Liver (tissue), 8 donors: ENCODE measurements at regions not wholly inside any gene's neighbourhood (a gene's known extent, or its start where the extent isn't known, plus 50 kb on each side); places are given as distances from the start of the nearest gene placed in this dataset.

Experiments
- DNase-seq: peaks from one replicate; pipeline ENCODE4 v3.0.0-alpha.2; 2017; ENCODE audit warnings: low spot score
- H3K27ac ChIP-seq, 2 donors: one replicate each; pipeline ENCODE4 v1.7.0; 2013; ENCODE audit warnings: inconsistent platforms in 2 of 2, low read length in 2 of 2, control low read depth in 1 of 2, low read depth in 1 of 2, mild to moderate bottlenecking in 1 of 2
- H3K27me3 ChIP-seq, 4 donors: one replicate each; pipeline versions ENCODE4 v1.6.1 to v1.7.0; 2013; ENCODE audit warnings: low read length in 3 of 4, inconsistent platforms in 1 of 4, mild to moderate bottlenecking in 1 of 4, moderate library complexity in 1 of 4; ENCODE audit not compliant: control insufficient read depth in 4 of 4, insufficient read depth in 4 of 4
- H3K36me3 ChIP-seq, 4 donors: one replicate each; pipeline versions ENCODE4 v1.6.1 to v1.7.0; 2013; ENCODE audit warnings: low read length in 3 of 4, mild to moderate bottlenecking in 3 of 4, low read depth in 1 of 4, moderate library complexity in 1 of 4; ENCODE audit not compliant: control insufficient read depth in 4 of 4, insufficient read depth in 3 of 4
- H3K4me1 ChIP-seq, 4 donors: one replicate each; pipeline versions ENCODE4 v1.6.1 to v1.7.0; 2013; ENCODE audit warnings: low read length in 3 of 4, mild to moderate bottlenecking in 3 of 4, moderate library complexity in 1 of 4; ENCODE audit not compliant: control insufficient read depth in 4 of 4, insufficient read depth in 4 of 4
- H3K4me3 ChIP-seq, 3 donors: one replicate each; pipeline versions ENCODE4 v1.6.1 to v1.7.0; 2013; ENCODE audit warnings: low read length in 3 of 3, control low read depth in 1 of 3, low read depth in 1 of 3, mild to moderate bottlenecking in 1 of 3
- H3K9ac ChIP-seq, 2 donors: one replicate each; pipeline ENCODE4 v1.7.0; 2013; ENCODE audit warnings: low read length in 2 of 2, mild to moderate bottlenecking in 2 of 2, moderate library complexity in 2 of 2, control low read depth in 1 of 2, low read depth in 1 of 2
- H3K9me3 ChIP-seq, 4 donors: one replicate each; pipeline versions ENCODE4 v1.6.1 to v1.7.0; 2013; ENCODE audit warnings: low read length in 3 of 4; ENCODE audit not compliant: control insufficient read depth in 4 of 4
- ATF3 ChIP-seq: IDR thresholded peaks from 2 replicates; pipeline ENCODE4 v1.6.1; 2016; ENCODE audit warnings: antibody characterized with exemption
- CTCF ChIP-seq: fragments of 150-350 bp; IDR thresholded peaks from 2 replicates; pipeline ENCODE4 v1.5.1; 2017; ENCODE audit warnings: improper control_type of control experiment, low read depth, low read length; ENCODE audit not compliant: missing input control
- EGR1 ChIP-seq, 2 donors: IDR thresholded peaks; 2 replicates each; pipeline ENCODE4 v1.6.1; 2016 to 2018; ENCODE audit warnings: antibody characterized with exemption in 2 of 2, low read depth in 2 of 2
- HNF4G ChIP-seq: IDR thresholded peaks from 2 replicates; pipeline ENCODE4 v1.6.1; 2016; ENCODE audit warnings: antibody characterized with exemption
- NR2F2 ChIP-seq: IDR thresholded peaks from 2 replicates; pipeline ENCODE4 v1.6.1; 2016; ENCODE audit warnings: antibody characterized with exemption
- RAD21 ChIP-seq, 2 donors: IDR thresholded peaks; 2 replicates each; pipeline ENCODE4 v1.6.1; 2016; ENCODE audit warnings: antibody characterized with exemption in 2 of 2, mild to moderate bottlenecking in 2 of 2
- REST ChIP-seq: IDR thresholded peaks from 2 replicates; pipeline ENCODE4 v1.6.1; 2016; ENCODE audit warnings: antibody characterized with exemption, mild to moderate bottlenecking
- RXRA ChIP-seq, 2 donors: IDR thresholded peaks; 2 replicates each; pipeline ENCODE4 v1.6.1; 2017 to 2018; ENCODE audit warnings: antibody characterized with exemption in 2 of 2, mild to moderate bottlenecking in 1 of 2
- SP1 ChIP-seq: IDR thresholded peaks from 2 replicates; pipeline ENCODE4 v1.6.1; 2018; ENCODE audit warnings: antibody characterized with exemption, mild to moderate bottlenecking
- TAF1 ChIP-seq: conservative IDR thresholded peaks from 2 replicates; pipeline ENCODE4 v1.6.1; 2016; ENCODE audit warnings: antibody characterized with exemption, mild to moderate bottlenecking
- YY1 ChIP-seq: IDR thresholded peaks from 2 replicates; pipeline ENCODE4 v1.6.1; 2016; ENCODE audit warnings: antibody characterized with exemption, mild to moderate bottlenecking
- WGBS: extraction: QIAGEN DNeasy Blood & Tissue Kit; methylation state at CpG from one replicate; pipeline ENCODE4 v1.1.7; 2013; 5-methylcytosine and 5-hydroxymethylcytosine counted together
- TF ChIP-seq, protein P1 (sequence below): IDR thresholded peaks from 2 replicates; pipeline ENCODE4 v1.6.1; 2016; ENCODE audit warnings: antibody characterized with exemption
- donor health status: healthy.
- donor health status: healthy.
- donor health status: healthy.
- donor health status: healthy.
- donor health status: healthy.

DNA sequence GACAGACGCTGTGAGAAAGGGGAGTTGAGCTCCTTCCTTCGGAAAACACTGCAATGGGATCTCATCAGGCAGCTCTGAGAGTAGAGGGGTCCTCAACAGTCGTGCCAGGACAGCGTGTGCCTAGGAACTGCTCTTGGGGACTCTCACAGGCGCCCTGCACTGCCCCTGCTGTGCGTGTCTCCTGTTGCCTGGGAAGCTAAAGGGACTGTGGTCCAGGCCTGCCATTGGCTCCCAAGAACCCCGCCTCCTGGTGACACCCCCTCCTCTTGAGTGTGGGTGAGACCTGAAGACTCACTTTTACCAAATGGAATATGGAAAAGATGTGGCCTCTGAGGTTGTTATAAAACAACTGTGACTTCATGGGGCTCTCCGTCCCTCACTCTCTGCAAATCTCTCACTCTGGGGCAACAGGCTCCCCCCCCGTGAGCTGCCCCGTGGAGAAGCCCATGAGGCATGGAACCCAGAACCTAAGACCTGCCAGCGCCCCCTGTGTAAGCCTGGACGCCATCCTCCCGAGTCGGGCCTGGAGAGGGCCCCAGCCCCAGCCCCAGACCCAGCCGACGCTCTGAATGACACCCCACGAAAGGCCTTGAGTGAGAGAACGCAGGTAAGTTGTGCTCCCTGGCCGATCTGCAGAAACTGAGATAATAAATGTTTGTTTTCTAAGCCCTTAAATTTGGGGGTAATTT, 302.7 kb downstream of the FGF9 start:
- Histone ChIP-seq H3K4me3 (no peak overlapping the region), H3K9ac (no peak overlapping the region), H3K4me1 (no peaks in the 10 kb centered on the region), H3K36me3 (no peaks in the 10 kb centered on the region), H3K27me3 (no peaks in the 10 kb centered on the region), H3K9me3 (no peaks in the 10 kb centered on the region), H3K27ac (no peak overlapping the region)
- TF ChIP-seq, protein P1, sequence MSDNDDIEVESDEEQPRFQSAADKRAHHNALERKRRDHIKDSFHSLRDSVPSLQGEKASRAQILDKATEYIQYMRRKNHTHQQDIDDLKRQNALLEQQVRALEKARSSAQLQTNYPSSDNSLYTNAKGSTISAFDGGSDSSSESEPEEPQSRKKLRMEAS: no peak
- no peak for TF ChIP-seq ATF3
- TF ChIP-seq RAD21 (IDR thresholded peaks at IDR 0.05): no peak
- no peak for TF ChIP-seq EGR1 (IDR thresholded peaks at IDR 0.05; ENCODE audit: low read depth in 2 of 2)
- TF ChIP-seq YY1: no peak
- DNase-seq: no peak
- WGBS: 83% methylated on average over 19 of the region's 19 CpGs

DNA sequence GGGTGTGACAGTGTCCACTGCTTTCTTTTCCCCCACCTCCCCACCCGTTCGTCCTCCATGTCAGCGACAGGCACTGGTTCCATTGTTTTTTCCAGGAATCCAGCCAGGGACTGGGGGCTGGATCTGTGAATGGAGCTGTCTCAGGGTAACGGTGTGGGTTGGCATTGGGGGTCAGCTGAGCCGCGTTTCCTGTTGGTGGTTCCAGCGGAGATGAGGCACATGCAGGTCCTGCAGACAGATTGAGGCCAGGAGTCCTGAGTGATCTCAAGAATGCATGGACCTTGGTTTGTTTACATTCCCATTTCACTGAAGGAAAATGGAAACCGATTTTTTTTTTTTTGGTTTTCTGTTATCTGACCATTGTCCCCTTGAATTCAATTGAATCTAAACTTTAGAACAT, 303.9 kb downstream of the FGF9 start:
- H3K27me3 ChIP-seq: no peaks in the 10 kb centered on the region
- H3K9me3 ChIP-seq: no peaks in the 10 kb centered on the region
- no peak for DNase-seq
- no peak overlapping the region for H3K27ac ChIP-seq
- TF ChIP-seq RAD21 (IDR thresholded peaks at IDR 0.05) (no peak), SP1 (no peak), EGR1 (IDR thresholded peaks at IDR 0.05; ENCODE audit: low read depth in 2 of 2) (no peak), RXRA (IDR thresholded peaks at IDR 0.05) (no peak), HNF4G (no peak), CTCF (no peak), NR2F2 (no peak)
- no peaks in the 10 kb centered on the region for H3K4me1 ChIP-seq
- no peak overlapping the region for H3K4me3 ChIP-seq
- H3K9ac ChIP-seq: no peak overlapping the region
- no peaks in the 10 kb centered on the region for H3K36me3 ChIP-seq
- WGBS: 71% methylated on average over 8 of the region's 8 CpGs

DNA sequence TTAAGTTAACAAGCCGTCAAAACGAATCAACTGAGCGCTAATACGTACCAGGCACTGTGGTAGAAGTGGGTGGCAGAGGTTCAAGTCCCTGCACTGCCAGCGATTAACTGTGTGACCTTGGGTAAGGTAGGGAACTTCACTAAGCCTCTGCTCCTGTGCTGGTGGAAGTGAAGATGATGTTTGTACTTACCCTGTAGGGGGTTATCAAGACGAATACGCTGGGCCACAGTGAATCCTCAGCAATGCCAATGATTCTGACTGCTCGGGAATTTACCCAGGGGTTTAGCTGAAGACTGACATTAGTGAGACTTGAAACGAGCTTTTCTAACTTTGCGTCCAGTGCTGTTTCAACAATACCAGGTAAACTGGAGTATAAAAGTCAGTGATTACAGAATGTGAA, 305.3 kb downstream of the FGF9 start:
- no peaks in the 10 kb centered on the region for H3K27me3 ChIP-seq
- H3K9me3 ChIP-seq: no peaks in the 10 kb centered on the region
- 69% methylated on average over 10 of the region's 10 CpGs for WGBS
- H3K27ac ChIP-seq: no peak overlapping the region
- no peaks in the 10 kb centered on the region for H3K36me3 ChIP-seq
- H3K9ac ChIP-seq: no peak overlapping the region
- TF ChIP-seq REST (no peak), EGR1 (IDR thresholded peaks at IDR 0.05; ENCODE audit: low read depth in 2 of 2) (no peak), ATF3 (no peak), SP1 (no peak), TAF1 (no peak)
- no peak for DNase-seq
- H3K4me3 ChIP-seq: no peak overlapping the region
- H3K4me1 ChIP-seq: no peaks in the 10 kb centered on the region
